HG02973 (cell line): ENCODE measurements at regions not wholly inside any gene's neighbourhood (a gene's known extent, or its start where the extent isn't known, plus 50 kb on each side); places are given as distances from the start of the nearest gene placed in this dataset.
A peak's percentile ranks its signal among the peaks of the same experiment; 100 is the strongest.

Experiments used
- ATAC-seq: cut with Tn5 transposase; IDR thresholded peaks from one replicate; pipeline ENCODE4 v1.9.1; 2021; ENCODE audit warnings: moderate library complexity; ENCODE audit not compliant: unreplicated experiment

DNA sequence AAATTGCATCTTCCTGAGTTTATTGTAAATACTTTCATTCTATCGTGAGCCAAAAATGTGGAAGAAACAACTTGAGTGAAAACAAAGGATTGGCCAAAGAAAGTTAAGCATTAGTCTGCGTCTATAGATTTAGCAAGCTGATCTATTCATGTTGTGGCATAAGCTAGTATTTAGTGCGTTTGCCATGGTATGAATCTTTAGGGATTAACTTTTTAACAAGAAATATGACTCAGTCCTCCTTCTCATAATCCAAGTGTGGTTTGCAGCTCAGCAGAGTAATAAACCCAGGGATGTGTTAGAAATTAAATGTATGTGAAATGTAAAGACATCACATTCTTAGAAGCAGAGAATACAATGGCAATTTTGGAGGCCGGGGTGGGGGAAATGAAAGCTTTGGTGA, 1110.9 kb downstream of the NLGN4X start:
- ATAC-seq = no peak

DNA sequence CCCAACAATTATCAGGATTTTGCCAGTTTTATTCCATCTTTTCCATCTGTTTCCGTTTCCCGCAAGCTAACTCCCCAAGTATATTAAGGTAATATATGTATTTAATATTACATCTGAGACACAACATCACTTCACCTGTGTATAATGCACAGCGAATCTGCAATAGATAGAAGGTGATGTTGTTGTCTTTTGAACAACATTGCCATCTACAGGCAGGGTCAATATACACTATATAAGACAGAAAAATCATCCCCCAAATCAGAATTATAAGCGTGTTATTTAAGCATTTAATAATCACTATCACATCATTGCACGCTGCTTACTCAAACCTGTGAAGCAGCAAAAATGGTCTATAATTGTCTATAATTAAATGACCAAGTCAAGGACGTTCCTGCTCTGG, 1115.5 kb downstream of the NLGN4X start:
- ATAC-seq = no peak

DNA sequence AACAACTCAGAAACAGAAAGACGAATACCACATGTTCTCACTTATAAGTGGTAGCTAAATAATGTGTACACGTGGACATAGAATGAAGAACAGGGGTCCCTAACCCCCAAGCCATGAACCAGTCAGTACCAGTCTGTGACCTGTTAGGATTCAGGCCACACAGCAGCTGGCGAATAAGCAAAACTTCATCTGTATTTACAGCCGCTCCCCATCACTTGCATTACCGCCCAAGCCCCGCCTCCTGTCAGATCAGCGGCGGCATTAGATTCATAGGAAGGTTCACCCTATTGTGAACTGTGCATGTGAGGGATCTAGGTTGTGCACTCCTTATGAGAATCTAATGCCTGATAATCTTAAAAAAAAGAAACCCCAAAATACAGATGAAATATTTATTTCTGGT, 1128.7 kb downstream of the NLGN4X start:
- no peak for ATAC-seq

DNA sequence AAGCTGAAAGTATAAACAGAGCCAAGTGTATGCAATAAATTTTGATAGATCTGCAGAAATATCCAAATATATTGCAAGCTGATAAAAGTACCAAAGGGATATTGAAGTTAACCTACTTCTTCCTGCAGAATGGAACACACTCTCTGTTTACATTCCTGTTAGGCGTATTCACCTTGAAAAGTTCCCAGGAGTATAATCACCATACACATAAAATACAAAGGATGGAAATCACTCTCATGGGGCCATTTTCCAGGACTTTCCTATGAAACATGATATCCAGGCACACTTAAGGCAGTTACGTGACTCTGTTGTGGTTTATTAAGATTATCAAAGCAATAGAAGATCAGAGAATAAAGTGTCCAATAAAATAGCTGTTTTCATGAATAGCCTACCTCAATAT, 1142.3 kb downstream of the NLGN4X start:
- ATAC-seq = no peak

DNA sequence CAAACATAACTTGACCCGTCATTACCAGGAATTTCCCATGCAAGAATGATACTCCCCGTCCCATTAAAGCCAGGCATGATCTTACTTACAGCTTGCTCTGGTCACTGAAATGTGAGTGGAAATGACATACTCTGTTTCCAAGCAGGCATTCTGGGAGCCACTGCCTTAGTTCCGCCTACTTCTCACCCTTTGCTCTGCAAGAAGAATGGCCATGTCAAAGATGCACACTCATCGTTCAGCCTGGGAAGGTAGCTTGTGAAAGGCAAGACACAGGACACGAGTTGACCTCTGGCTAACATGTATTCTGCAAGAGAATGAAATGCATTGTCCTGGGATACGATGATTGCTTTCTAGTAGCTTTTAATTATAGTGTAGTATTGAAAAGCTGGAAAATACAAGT, 1144.4 kb downstream of the NLGN4X start:
- no peak for ATAC-seq

DNA sequence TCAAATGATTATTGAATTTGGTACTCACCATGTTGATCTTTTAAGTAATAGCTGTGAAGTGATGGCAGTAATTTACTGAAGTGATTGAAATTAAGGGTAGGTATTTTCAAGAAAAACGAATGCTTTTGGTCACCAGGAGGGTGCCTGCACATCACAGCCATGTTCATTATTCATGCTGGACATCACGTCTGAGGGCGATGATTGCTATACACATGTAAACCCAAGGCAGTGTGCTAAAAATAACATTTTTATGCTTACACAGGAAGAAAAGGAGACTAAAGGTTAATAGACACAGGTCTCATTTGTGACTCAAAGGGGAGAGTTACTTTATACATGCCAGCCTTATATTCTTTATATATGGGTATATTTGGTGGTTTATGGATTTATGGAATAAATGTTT, 1146.0 kb downstream of the NLGN4X start:
- no peak for ATAC-seq

DNA sequence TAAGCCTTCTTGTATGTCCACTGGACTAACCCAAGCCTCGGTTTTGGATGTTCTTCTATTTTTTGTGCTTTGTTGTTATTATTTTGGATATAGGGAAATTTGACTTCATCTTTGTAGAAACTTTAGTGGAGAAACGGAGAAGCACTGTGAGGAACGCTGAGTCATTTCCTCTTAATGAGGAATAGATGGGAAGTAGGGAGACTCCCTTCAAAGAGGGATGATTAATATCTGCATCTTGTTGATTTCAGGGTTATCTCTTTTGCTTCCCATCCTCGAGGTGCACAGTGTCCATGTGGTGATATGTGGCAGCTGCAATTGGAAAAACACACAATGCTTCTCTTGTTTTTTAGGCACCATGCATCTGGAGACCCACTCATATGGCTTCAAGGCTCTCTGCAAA, 1147.9 kb downstream of the NLGN4X start:
- no peak for ATAC-seq

DNA sequence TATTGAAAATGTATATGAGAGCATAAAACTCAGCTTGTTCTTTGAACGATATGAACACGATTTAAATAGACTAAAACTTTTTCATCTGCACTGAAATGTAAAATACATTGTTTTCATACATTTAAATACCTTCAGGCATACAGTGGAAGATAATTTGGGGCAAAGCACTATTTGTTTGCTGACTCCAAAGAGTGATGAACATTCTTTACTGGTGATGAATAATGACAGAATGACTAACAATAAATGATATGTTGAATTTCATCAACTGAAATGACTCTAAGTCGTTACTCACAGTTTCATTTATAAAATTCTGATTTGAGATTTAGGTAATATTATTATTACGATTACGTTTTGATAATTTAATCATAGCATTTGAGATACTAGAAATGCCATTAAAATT, 1160.1 kb downstream of the NLGN4X start:
- no peak for ATAC-seq

DNA sequence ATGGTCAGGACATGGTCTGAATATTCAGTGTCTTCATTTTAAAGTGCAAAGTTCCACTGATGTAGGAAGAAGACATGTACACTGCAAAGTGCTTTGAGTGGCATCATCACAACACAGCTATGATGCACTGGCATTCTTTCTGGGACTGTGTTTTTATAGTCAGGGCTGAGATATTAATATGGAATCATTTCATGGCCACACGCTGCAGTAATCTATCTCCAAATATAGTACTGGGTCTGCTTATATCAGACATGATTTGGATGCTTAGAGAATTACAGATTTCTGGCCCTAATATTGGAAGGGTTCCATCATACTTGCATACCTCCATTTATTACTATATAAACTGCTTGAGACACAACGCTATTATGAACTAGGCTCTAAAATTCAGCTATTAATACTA, 1170.9 kb downstream of the NLGN4X start:
- no peak for ATAC-seq

DNA sequence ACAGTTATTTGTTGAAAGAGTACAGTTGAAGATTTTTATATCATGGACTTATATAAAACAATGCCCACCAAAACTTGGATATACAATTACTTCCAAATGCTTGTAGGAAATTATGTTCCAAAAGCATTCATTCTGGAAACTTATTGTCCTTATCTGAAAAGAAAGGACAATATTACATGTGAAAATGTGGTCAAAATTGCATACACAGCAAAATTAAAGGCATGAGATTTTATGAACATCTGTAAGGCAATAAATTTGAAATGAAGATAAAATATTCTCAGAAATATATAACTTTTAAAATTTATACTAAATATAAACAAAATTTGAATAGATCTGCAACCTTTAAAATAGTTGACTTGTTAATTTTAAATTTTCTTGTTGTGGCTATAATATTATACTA, 1173.8 kb downstream of the NLGN4X start:
- no peak for ATAC-seq

DNA sequence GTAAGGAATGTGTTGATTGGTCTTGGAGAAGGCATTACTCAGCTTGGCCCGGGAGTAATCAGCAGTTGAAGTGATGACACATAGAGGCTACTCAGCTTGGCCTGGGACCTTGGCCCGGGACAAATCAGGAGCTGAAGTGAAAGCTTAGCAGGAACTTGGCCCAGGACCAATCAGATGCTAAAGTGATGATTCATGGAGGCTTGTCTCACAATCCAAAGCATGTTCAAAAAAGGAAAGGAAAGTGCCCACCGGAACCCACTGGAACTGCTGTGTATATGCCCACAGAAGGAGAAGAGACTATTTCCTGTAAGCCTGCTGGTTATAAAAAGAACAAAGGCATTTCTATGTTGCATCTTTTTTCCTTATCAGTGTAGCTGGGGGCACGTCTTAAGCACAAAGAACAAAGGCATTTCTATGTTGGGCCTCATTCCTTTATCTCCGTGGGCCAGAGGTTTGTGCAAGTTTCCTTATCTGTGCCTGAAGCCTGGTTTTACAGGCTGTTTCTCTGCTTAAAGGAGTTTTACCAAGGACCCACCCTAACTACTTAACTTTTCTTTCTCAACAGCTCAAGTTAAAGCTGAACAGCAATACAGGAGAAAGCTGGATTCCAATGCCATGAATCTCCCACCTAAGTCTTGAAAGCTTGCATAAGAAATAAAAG, 1176.7 kb downstream of the NLGN4X start:
- no peak for ATAC-seq

DNA sequence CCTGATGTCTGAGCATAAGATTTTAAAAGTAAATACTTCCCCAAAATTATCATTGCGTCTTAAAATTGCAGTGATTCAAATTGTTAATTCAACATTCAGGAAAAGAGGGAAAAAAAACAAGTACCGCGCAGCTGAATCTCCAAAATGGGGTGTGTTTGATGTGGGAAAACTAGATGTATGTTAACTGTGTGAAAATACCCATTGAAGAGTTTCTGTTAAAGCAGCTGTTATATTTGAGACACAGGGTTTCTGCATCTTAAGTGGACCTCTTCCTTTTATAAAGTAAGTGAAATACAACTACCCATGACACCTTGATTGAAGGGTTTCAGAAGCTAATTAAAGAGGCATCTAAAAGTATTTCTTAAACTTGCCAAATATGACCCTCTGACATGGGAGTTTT, 1186.1 kb downstream of the NLGN4X start:
- no peak for ATAC-seq

DNA sequence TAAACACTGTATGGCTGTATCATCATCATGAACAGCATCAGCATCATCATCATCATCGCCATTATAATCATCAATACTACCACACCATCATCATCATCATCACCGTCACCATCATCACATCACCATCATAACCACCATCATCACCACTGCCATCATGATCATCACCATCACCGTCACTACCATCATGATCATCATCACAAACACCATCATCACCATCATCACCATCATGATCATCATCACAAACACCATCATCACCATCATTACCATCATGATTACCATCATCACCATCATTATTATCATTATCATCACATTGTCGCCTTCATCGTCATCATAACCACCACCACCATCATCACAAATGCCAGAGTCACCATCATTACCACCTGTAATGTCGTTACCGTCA, 1196.9 kb downstream of the NLGN4X start:
- no peak for ATAC-seq

DNA sequence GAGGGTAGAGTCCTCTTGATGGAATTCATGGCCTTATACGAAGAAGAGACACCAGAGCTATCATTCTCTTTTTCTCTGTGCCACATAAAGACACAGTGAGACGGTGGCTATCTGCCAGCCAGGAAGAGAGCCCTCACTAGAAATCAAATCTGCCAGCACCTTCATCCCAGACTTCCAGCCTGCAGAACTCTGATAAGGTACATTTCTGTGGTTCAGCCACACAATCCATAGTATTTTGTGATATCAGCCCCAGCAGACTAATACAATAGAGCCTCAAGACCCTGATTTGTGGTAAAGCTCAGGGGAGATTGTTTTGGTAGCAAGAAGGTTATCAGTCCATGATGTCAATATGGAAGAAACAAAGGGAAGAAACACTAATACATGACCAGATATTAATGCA, 1213.2 kb downstream of the NLGN4X start:
- no peak for ATAC-seq

DNA sequence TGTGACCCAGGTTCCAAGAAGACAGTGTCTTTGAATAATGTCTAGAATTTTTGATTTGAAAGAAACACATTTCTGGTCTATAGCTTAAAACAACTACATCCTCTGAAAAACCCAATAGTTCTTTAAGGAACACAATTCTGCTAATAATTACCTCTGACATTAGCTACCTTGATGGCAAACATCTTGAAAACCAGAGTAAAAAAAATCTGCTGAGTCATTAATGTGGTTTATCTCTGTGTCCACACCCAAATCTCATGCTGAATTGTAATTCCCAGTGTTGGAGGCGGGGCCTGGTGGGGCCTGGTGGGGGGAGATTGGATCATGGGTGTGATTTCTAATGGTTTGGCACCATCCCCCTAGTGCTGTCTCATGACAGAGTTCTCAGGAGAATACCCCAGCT, 1233.8 kb downstream of the NLGN4X start:
- ATAC-seq = no peak

DNA sequence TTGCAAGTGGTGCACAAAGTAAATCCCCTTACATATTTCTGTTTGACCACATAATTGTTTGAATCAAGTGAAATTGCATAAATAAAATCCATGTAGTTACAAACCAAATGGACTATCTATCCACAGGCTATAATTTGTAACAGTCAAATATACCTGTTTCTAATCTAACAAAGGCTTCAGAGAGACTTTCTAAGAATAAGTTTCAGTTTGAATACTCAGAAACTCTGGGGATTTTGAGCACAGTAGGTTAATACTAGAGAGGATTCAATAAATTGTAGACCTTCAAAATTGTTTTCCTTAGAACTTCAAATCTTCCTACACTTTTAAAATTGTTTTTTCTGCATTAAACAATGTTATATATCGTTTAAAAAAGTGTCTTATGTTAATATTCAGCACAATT, 1250.1 kb downstream of the NLGN4X start:
- ATAC-seq = no peak

DNA sequence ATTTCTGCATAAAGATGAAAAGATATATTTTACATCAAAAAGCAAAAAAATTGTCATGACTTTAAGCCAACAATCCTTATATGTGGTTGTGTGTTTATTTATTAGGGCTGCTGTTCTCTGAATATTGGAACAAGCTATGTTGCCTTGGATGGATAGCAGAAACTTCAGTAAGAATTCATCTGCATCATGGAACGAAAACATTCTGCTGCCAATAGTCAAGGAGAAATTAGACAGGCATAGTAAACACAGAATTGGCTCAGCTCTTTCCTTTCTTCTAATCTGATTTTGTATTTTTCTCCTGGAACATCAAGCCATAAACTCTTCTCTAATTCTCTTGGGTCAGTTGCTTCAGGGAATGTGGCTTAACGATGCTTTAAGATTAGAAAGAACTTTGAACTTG, 1257.0 kb downstream of the NLGN4X start:
- ATAC-seq = no peak

DNA sequence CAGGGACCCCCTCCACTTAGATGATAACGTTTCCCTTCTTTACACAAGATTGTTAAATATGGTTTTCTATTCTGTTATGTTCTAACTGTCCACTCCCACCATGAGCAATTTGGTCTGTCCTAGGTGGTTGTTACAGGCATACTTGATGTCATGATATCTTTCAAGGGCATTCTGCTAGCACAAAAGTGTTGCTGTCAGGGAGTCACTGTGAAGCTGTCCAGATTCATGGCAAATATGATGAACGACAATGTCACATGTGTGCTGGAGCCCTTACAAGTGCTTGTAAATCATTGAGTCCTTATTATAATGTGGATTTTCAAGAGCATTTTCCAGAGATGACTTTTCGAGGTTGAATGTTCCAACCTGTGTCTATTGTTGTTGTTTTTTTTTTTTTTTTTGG, 1250.7 kb upstream of the PRKX start:
- ATAC-seq = no peak

DNA sequence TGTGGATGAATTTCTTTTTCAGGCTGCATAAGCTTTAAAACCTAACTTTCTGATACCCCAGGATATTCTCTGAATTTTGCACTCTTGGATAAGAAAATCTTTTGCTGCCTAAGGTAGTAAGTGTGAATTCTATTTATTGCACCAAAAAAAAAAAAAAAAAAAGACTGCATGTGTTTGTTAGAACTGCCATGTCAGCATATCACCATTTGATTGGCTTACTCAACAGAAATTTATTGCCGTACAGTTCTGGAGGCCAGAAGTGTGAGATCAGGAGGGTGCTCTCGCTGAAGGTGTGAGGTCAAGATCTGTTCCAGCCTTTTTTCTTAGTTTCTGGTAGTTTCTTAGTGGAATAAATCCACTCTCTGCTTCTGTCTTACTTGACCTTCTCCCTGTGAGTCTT, 1250.0 kb upstream of the PRKX start:
- no peak for ATAC-seq

DNA sequence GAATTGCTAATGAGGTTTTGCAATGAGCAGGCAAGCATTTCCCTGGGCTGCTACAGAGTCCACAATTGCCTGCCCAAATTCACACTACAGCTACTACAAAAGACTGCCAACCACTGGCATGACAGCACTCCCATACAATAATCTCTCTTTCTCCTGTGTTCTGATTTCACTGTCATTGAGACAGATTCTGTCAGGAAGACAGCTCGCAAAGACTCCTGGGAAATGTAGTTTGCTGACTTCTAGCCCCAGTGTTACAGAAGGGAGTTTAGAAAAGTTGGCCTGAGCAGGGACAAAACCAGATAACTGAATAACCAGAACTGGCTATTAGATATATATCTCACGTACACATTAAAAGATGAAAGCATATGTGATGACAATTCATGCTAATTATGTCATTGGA, 1231.3 kb upstream of the PRKX start:
- ATAC-seq = no peak

DNA sequence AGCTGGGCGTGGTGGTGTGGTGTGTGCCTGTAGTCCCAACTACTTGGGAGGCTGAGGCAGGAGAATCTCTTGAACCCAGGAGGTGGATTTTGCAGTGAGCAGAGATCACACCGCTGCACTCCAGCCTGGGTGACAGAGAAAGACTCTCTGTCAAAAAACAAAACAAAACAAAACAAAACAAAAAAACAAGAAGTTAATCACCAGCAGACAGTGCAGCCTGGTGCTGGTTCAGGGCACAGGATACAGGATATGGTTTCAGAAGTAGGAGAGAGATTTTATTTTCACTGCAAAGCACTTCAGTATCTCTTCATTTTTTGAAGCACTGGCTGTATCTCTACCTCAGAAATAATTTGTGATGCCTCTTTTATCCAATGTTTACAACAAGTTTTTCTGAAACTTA, 1222.9 kb upstream of the PRKX start:
- peak; percentile 16 for ATAC-seq

DNA sequence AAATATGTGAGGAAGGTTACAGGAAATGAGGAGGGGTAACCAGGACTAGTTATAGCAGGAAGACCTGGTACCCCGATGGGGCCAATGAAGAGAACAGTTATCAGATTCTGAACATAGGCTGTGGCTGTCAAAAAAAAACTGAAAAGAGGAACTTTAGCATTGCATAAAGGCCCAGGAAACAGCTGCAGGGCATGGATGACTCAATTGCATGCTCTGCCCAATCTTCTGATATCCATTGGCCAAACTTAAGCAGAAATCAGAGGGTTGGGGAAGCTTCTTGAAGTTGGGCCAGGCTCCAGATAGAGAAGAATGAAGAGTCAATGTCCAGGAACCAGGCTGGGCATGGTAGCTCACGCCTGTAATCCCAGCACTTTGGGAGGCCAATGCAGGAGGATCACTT, 1222.4 kb upstream of the PRKX start:
- ATAC-seq = peak; percentile 88

DNA sequence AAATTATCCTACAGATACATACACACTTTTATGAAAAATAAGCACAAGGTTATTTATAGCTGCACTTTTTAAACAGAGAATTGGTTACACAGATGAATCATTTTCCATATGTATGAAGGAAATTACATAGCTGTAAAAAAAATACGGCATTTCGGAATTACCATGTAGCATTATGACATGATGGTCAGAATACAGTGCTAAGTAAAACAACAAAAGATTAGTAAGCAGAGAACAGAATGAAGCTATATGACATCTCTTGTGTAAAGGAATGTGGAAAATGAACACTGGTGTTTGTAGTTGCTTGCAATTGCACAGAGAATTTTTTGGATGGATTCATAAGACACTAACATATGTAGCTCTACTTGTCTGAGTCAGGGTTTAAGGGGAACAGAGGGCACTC, 1222.0 kb upstream of the PRKX start:
- ATAC-seq = peak; percentile 30

DNA sequence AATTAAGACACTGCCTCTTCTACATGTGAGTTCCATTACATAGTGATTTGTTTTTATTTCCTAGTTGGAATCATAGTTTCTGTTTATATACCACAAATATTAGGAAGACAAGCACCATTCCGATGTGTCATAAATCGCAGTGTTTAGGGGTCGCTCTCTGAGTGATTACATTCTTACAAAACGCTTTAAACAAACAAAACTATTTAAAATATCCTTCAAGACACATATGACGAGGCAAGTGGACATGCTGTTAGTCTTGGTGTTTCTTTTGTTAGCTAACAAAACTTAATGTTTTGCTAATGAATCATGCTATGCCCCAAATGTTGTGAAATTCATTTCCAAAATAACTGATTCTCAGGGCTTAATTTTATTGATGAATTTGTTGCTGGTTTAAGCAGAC, 1219.3 kb upstream of the PRKX start:
- no peak for ATAC-seq
